ENCODE measurements at regions not wholly inside any gene's neighbourhood (a gene's known extent, or its start where the extent isn't known, plus 50 kb on each side); places are given as distances from the start of the nearest gene placed in this dataset.
"Not testable (repeated sequence)": the region's sequence is repeated elsewhere in the genome, so short reads cannot be mapped to it uniquely, and the experiment has no call there.

DNA sequence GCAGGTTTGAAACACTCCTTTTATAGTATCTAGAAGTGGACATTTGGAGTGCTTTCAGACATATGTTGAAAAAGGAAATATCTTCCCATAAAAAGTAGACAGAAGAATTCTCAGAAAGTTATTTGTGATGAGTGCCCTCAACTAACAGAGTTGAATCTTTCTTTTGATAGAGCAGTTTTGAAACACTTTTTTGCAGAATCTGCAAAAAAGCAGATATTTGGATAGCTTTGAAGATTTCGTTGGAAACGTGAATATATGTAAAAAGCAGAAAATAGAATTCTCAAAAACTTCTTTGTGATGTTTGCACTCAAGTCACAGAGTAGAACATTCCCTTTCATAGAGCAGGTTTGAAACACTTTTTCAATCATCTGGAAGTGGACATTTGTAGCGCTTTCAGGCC is 676.4 kb upstream of the ZNF337 start:
- H3K9me3 ChIP-seq (replicated peaks; ENCODE audit: control insufficient read depth, insufficient read depth, low read depth, low read length); H3K27ac ChIP-seq (ENCODE audit: extremely low read depth, low read depth, low read length); H3K4me1 ChIP-seq (replicated peaks in 1 of 2; ENCODE audit: control insufficient read depth in 2 of 2, insufficient read depth in 2 of 2, low read length in 2 of 2); H3K27me3 ChIP-seq (ENCODE audit: control insufficient read depth in 2 of 2, insufficient read depth in 2 of 2, low read length in 2 of 2); H3K79me2 ChIP-seq (ENCODE audit: control insufficient read depth, insufficient read depth, low read length); FAIRE-seq; CTCF ChIA-PET (ENCODE audit: low intra/inter-chr PET ratio); DNase-seq (ENCODE audit: extremely low read depth in 1 of 4, low spot score in 3 of 4); in situ Hi-C loops (cut with MboI); ATAC-seq; intact Hi-C loops (cut with micrococcal nuclease); H2AFZ ChIP-seq (ENCODE audit: low read depth, low read length); H3K4me3 ChIP-seq; H3K9me1 ChIP-seq (ENCODE audit: control insufficient read depth, insufficient read depth, low read length); H3K36me3 ChIP-seq (ENCODE audit: control insufficient read depth, insufficient read depth, low read length); H4K20me1 ChIP-seq (replicated peaks; ENCODE audit: control insufficient read depth, insufficient read depth, low read length); H3K9ac ChIP-seq (ENCODE audit: insufficient read depth in 1 of 2, low read depth in 2 of 2, low read length in 2 of 2); BruUV-seq (replicated peaks); POLR2A ChIA-PET; H3K4me2 ChIP-seq (ENCODE audit: insufficient read depth, low read length): not testable (repeated sequence)
- 4% methylated on average over 3 of the region's 3 CpGs for WGBS (ENCODE audit: insufficient coverage, low coverage, missing lambda C conversion rate)

DNA sequence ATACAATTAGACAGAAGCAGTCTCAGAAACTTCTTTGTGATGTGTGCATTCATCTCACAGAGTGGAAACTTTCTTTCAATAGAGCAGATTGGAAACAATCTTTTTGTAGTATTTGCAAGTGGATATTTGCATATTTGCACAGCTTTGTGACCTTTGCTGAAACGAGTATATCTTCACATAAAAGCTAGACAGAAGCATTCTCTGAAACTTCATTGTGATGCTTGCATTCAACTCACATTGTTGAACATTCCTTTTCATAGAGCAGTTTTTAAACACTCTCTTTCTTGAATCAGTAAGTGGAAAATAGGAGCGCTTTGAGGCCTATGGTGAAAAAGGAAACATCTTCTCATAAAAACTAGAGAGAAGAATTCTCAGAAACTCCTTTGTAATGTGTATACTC is 657.9 kb upstream of the ZNF337 start:
- no peak overlapping the region for H3K4me3 ChIP-seq
- no TSS peak for BruUV-seq (replicated peaks)
- H3K9me1 ChIP-seq (ENCODE audit: control insufficient read depth, insufficient read depth, low read length): no peaks in the 10 kb centered on the region
- no peaks in the 10 kb centered on the region for H4K20me1 ChIP-seq (replicated peaks; ENCODE audit: control insufficient read depth, insufficient read depth, low read length)
- 0% methylated on average over 2 of the region's 2 CpGs for WGBS (ENCODE audit: insufficient coverage, low coverage, missing lambda C conversion rate)
- no peak for DNase-seq (ENCODE audit: extremely low read depth in 1 of 4, low spot score in 3 of 4)
- H3K9me3 ChIP-seq (replicated peaks; ENCODE audit: control insufficient read depth, insufficient read depth, low read depth, low read length): no peaks in the 10 kb centered on the region
- FAIRE-seq: no peak
- H3K27ac ChIP-seq (ENCODE audit: extremely low read depth, low read depth, low read length): no peak overlapping the region
- H3K79me2 ChIP-seq (ENCODE audit: control insufficient read depth, insufficient read depth, low read length): no peaks in the 10 kb centered on the region
- in situ Hi-C loops (cut with MboI) (no loop called here), intact Hi-C loops (cut with micrococcal nuclease) (no loop called here)
- no peaks in the 10 kb centered on the region for H3K27me3 ChIP-seq (ENCODE audit: control insufficient read depth in 2 of 2, insufficient read depth in 2 of 2, low read length in 2 of 2)
- H3K36me3 ChIP-seq (ENCODE audit: control insufficient read depth, insufficient read depth, low read length): no peaks in the 10 kb centered on the region
- H3K4me1 ChIP-seq (replicated peaks in 1 of 2; ENCODE audit: control insufficient read depth in 2 of 2, insufficient read depth in 2 of 2, low read length in 2 of 2): no peaks in the 10 kb centered on the region
- ChIA-PET POLR2A (no interaction called here), CTCF (ENCODE audit: low intra/inter-chr PET ratio) (no interaction called here)
- no peak overlapping the region for H2AFZ ChIP-seq (ENCODE audit: low read depth, low read length)
- no peak for ATAC-seq
- no peak overlapping the region for H3K9ac ChIP-seq (ENCODE audit: insufficient read depth in 1 of 2, low read depth in 2 of 2, low read length in 2 of 2)
- TF ChIP-seq RCOR1 (IDR thresholded peaks at IDR 0.05; ENCODE audit: borderline replicate concordance in 1 of 2, low read depth in 2 of 2, low read length in 2 of 2) (no peak), GATAD2A (IDR thresholded peaks at IDR 0.05) (no peak), RFX1 (IDR thresholded peaks at IDR 0.05) (no peak), CBX1 (IDR thresholded peaks at IDR 0.05; ENCODE audit: low read depth) (no peak), ZBED1 (IDR thresholded peaks at IDR 0.05) (no peak), ZNF3 (CRISPR knock-in tag; IDR thresholded peaks at IDR 0.05) (no peak)
- TF ChIP-seq, protein P1, sequence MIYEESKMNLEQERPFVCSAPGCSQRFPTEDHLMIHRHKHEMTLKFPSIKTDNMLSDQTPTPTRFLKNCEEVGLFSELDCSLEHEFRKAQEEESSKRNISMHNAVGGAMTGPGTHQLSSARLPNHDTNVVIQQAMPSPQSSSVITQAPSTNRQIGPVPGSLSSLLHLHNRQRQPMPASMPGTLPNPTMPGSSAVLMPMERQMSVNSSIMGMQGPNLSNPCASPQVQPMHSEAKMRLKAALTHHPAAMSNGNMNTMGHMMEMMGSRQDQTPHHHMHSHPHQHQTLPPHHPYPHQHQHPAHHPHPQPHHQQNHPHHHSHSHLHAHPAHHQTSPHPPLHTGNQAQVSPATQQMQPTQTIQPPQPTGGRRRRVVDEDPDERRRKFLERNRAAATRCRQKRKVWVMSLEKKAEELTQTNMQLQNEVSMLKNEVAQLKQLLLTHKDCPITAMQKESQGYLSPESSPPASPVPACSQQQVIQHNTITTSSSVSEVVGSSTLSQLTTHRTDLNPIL (CRISPR knock-in tag; IDR thresholded peaks at IDR 0.05): no peak
- TF ChIP-seq, protein P2, sequence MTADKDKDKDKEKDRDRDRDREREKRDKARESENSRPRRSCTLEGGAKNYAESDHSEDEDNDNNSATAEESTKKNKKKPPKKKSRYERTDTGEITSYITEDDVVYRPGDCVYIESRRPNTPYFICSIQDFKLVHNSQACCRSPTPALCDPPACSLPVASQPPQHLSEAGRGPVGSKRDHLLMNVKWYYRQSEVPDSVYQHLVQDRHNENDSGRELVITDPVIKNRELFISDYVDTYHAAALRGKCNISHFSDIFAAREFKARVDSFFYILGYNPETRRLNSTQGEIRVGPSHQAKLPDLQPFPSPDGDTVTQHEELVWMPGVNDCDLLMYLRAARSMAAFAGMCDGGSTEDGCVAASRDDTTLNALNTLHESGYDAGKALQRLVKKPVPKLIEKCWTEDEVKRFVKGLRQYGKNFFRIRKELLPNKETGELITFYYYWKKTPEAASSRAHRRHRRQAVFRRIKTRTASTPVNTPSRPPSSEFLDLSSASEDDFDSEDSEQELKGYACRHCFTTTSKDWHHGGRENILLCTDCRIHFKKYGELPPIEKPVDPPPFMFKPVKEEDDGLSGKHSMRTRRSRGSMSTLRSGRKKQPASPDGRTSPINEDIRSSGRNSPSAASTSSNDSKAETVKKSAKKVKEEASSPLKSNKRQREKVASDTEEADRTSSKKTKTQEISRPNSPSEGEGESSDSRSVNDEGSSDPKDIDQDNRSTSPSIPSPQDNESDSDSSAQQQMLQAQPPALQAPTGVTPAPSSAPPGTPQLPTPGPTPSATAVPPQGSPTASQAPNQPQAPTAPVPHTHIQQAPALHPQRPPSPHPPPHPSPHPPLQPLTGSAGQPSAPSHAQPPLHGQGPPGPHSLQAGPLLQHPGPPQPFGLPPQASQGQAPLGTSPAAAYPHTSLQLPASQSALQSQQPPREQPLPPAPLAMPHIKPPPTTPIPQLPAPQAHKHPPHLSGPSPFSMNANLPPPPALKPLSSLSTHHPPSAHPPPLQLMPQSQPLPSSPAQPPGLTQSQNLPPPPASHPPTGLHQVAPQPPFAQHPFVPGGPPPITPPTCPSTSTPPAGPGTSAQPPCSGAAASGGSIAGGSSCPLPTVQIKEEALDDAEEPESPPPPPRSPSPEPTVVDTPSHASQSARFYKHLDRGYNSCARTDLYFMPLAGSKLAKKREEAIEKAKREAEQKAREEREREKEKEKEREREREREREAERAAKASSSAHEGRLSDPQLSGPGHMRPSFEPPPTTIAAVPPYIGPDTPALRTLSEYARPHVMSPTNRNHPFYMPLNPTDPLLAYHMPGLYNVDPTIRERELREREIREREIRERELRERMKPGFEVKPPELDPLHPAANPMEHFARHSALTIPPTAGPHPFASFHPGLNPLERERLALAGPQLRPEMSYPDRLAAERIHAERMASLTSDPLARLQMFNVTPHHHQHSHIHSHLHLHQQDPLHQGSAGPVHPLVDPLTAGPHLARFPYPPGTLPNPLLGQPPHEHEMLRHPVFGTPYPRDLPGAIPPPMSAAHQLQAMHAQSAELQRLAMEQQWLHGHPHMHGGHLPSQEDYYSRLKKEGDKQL (CRISPR knock-in tag; IDR thresholded peaks at IDR 0.05; ENCODE audit: borderline replicate concordance): no peak
- H3K4me2 ChIP-seq (ENCODE audit: insufficient read depth, low read length): no peak overlapping the region
